HG02798 (cell line): ENCODE measurements at regions not wholly inside any gene's neighbourhood (a gene's known extent, or its start where the extent isn't known, plus 50 kb on each side); places are given as distances from the start of the nearest gene placed in this dataset.

Source experiments
- ATAC-seq: cut with Tn5 transposase; IDR thresholded peaks from one replicate; pipeline ENCODE4 v1.9.1; 2021; ENCODE audit warnings: mild to moderate bottlenecking; ENCODE audit not compliant: unreplicated experiment, poor library complexity

DNA sequence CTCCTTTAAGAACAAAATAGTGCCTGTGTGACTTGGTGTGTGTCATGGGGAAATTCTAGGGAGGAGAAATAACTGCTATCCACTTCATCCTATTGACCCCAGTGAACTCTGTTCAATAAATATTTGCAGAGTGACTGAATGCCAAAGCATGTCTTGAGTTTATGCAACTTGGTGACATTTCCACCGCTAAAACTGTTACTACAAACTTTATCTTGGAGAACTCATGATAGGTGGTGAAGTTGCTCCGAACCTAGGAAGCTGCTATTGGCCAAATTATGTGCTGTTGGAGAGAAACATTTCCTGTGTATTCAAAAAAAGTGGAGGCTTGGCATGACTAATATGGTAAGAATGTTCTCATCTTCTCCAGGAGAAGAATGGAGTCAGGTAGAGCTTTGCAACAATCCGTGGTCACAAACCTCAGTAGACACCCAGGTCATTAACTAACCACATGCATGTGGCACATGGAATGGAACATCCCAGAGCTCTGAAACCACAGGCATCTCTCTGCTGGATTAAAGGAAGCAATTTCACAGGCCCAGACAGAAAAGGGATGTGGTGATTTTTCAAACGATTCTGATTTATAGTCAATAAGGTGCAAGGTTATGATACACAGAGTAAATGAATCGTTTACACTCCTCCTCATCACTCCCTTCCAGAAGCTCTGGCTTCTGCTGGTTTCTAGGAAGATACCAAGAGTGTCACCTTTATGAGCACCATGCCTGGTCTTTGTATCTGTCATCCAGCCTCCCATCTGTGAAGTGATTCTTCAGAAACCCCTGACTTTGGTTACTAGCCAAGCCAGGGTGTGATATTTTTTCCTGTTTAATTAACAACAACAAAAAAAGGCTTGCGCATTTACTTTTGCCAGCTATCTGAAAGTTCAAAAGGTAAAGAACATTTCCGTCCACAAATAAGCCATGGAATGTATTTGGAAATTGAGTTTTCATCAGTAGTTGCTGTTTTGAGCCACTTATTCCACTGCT is 361.1 kb downstream of the TGFB2 start:
- ATAC-seq, result no peak

- ATAC-seq, result no peak
Observed at GRCh38 chr1:218711001-218711400, 365.9 kb downstream of the TGFB2 start.

DNA sequence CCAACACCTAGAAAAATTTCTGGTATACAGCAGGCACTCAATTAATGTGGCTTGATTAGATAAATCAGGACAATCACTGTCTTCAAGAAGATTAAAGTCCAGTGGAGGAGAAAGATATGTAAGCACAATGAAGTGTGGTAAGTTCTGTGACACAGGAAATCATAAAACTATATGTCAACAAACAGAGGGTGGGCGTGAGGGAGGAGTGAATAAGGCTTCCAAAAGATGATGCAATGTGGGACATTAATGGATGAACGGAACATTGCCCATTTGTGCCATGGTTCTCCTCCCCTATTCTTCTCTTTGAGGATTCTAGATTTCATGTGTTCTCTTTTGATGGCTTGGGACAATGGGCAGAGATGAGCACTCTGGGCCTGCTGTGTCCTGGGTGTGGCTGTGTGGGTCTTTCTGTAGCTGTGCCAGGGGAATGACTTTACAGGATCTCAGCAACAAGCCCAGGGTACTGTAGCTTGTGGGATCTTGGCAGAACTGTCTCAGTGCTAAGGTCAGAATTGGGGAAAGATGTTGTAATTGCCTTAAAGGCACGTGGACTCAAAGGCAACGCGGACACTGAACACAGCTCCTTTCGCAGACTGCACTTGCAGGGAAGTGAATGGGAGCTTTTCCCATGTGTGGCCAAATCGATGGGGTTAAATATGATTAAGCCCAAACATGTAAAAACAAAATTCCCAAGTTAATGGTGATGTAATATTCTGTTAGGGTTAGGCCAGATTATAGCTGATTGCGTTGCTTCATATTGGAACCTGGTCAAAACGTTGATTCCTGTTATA is 366.9 kb downstream of the TGFB2 start:
- ATAC-seq, result no peak

DNA sequence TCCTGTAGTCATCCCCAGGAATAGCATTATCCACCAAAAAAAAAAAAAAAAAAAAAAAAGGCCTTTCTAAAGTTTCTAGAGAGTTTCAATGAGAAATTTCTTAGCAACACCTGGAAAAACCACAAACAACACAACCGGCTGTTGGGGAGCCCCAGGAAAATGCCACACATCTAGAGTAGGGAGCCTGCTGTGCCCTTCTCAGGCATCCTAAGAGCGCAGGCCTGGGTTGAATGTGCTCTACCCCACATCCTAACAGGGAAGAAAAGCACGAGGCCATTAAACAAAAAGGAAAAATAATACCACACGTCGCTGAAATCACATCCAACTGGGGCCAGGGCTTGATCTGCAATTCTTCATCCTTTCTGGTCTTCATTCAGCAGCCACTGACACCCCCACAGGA is 367.5 kb downstream of the TGFB2 start:
- no peak for ATAC-seq

GRCh38 chr1:218715961-218716669 is 371.0 kb downstream of the TGFB2 start:
- ATAC-seq, result no peak

GRCh38 chr1:218717575-218717974 is 372.4 kb downstream of the TGFB2 start:
- ATAC-seq, result no peak

- ATAC-seq, result no peak
Observed at GRCh38 chr1:218718206-218718605, 373.1 kb downstream of the TGFB2 start.

- ATAC-seq, result no peak
Observed at GRCh38 chr1:218718977-218719376, 373.8 kb downstream of the TGFB2 start.

DNA sequence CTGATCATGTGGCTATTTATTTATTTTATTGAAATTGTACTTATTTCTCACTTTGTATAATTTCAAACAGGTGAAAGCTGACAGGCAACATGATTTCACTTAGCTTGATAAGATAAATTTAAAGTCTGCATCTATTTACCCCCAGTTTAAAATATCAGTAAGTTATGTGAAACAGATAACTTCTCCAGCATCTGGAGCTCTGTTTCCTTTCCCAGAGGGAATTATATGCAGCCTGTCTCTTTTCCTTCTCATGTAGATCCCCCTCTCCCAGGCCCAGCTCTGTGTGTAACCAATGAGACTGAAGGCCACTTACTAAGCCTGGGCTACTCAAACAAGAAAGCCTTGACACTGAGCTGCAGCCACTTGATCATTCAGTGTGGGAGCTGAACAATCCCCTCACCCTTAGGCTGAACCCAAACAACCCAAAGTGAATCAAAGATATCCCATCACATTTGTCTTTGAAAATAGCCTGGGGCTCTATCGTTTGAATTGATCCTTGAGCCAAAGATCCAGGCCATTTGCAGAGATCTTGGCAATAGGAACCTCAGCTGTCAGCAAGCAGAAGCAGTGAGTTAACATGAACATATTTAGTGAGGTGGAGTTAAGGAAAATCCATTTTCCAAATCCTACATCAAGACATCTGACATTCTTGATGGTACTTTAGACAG is 383.9 kb downstream of the TGFB2 start:
- no peak for ATAC-seq

DNA sequence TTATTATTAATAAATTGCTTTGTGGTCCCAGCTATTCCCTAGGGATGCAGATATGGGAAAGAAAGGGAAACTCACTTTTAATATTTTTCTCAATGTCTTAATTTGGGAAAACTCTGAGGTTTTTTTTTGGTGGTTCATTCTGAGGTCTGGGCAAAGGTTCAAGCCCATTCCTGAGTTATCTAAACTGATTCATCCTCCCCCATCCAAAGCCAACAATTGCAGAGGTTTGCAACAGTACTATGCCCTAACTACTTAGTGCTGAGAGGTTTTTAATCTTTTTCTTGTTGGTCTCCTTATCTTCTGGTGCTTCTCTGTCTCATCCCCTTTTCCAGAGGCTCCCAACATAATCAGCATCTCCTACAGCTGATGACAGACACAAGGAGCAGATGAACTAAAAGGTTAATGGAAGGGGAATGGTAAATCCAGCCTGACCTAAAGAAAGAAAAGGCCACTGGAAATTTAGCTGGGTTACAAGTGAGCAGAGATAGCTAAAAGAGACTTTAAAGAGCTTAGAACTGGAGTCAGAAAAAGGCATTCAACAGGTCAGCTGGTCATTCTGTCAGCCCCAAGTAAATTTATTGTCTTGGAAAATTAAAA is 390.4 kb downstream of the TGFB2 start:
- no peak for ATAC-seq

- no peak for ATAC-seq
Observed at GRCh38 chr1:218739426-218739825, 394.3 kb downstream of the TGFB2 start.

GRCh38 chr1:218741852-218742251 is 396.7 kb downstream of the TGFB2 start:
- ATAC-seq, result no peak

GRCh38 chr1:218742467-218743262 is 397.5 kb downstream of the TGFB2 start:
- ATAC-seq, result no peak

GRCh38 chr1:218743861-218744505 is 398.8 kb downstream of the TGFB2 start:
- no peak for ATAC-seq

GRCh38 chr1:218748071-218748470 is 402.9 kb downstream of the TGFB2 start:
- ATAC-seq, result no peak

DNA sequence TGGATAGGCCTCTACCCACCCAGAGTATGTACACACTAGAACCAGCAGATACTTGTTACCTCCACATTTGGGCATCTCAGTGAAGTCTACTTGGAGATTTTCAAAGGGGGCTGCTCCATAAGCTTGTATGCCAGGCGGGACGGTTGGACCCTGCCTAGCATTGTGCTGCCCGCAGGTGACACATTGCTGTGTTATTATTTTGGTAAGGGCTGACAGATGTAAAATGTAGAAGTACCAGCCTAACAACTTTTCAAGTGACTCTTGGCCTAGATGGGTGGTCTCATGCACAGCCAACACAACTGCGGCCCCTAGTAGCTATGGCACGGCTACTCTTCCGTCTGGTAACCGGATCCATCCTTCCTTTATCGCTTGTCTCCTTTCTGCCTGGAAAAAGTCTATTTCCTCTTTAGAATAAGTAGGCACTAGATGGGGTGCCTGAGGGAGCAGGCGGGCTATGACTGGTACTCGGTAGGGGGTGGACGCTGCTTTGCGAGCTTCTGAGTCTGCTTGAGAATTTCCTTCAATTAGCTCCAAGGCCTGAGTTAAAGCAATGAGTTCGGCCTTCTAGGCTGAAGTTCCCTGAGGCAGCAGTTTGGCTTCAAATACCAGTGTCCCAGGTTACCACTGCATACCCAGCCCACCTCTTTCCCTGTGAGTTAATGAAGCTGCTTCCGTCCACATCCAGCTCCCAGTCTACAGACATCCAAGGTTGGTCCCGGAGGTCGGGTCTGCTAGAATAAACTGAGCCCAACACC is 405.3 kb downstream of the TGFB2 start:
- no peak for ATAC-seq

GRCh38 chr1:218751208-218751948 is 406.2 kb downstream of the TGFB2 start:
- no peak for ATAC-seq
